IMR-90 (cell line): ENCODE measurements at regions not wholly inside any gene's neighbourhood (a gene's known extent, or its start where the extent isn't known, plus 50 kb on each side); places are given as distances from the start of the nearest gene placed in this dataset.

ENCODE experiments used
- ATAC-seq: fragments of 200-7000 bp; cut with Tn5 transposase; 2 replicates; pipeline ENCODE4 v1.9.1; 2020; ENCODE audit warnings: low read depth, mild to moderate bottlenecking, moderate library complexity
- BruUV-seq: library from RNA; stranded (reverse); fragments of 400-500 nt; replicated peaks from 2 replicates; lab custom pipeline; 2021; lab: Mats Ljungman, UMichigan
- CTCF ChIA-PET: fragments of 300-600 bp; formaldehyde crosslinking; extraction: SDS; loops from one replicate; lab custom pipeline; 2021; ENCODE audit warnings: antibody characterized with exemption; lab: Yijun Ruan, JAX
- POLR2A ChIA-PET: fragments of 300-600 bp; sonication (Branson Sonifier 250); formaldehyde crosslinking; loops from one replicate; lab custom pipeline; 2022; ENCODE audit warnings: antibody characterized with exemption; ENCODE audit not compliant: unreplicated experiment; lab: Charles Lee
- DNase-seq: peaks from one replicate; pipeline ENCODE4 v3.0.0; 2013
- H2AFZ ChIP-seq: replicated peaks from 2 replicates; pipeline ENCODE3; 2013; ENCODE audit warnings: low read length, mild to moderate bottlenecking; ENCODE audit not compliant: poor library complexity
- H2AK5ac ChIP-seq: 2 replicates; pipeline ENCODE4 v1.6.1; 2013; ENCODE audit warnings: low read depth, low read length, inconsistent platforms
- H2AK9ac ChIP-seq: replicated peaks from 2 replicates; pipeline ENCODE3; 2013; ENCODE audit warnings: mild to moderate bottlenecking, low read depth, low read length, moderate library complexity; ENCODE audit not compliant: poor library complexity
- H2BK120ac ChIP-seq: 2 replicates; pipeline ENCODE4 v1.6.1; 2013; ENCODE audit warnings: low read depth, low read length, inconsistent platforms
- H2BK15ac ChIP-seq: 3 replicates; pipeline ENCODE4 v1.6.1; 2013; ENCODE audit warnings: low read depth, low read length, inconsistent platforms
- H2BK20ac ChIP-seq: 2 replicates; pipeline ENCODE4 v1.6.1; 2013; ENCODE audit warnings: low read depth, mild to moderate bottlenecking, inconsistent platforms, low read length, moderate library complexity
- H2BK5ac ChIP-seq: 2 replicates; pipeline ENCODE4 v1.6.1; 2013; ENCODE audit warnings: mild to moderate bottlenecking, low read depth, low read length, inconsistent platforms; ENCODE audit not compliant: poor library complexity, severe bottlenecking
- H3K14ac ChIP-seq: replicated peaks from 2 replicates; pipeline ENCODE4 v1.6.1; 2013; ENCODE audit warnings: low read depth, low read length, inconsistent platforms
- H3K18ac ChIP-seq: 2 replicates; pipeline ENCODE4 v1.6.1; 2013; ENCODE audit warnings: low read depth, low read length, control low read depth
- H3K23ac ChIP-seq: 2 replicates; pipeline ENCODE4 v1.6.1; 2013; ENCODE audit warnings: low read depth, low read length, inconsistent platforms
- H3K27ac ChIP-seq: 2 replicates; pipeline ENCODE4 v1.5.1; 2013; ENCODE audit warnings: mild to moderate bottlenecking, control low read depth, low read length; ENCODE audit not compliant: insufficient read depth
- H3K27me3 ChIP-seq: 2 replicates; pipeline ENCODE4 v1.6.1; 2013; ENCODE audit warnings: low read length; ENCODE audit not compliant: control insufficient read depth, insufficient read depth
- H3K36me3 ChIP-seq: 2 replicates; pipeline ENCODE4 v1.6.1; 2013; ENCODE audit warnings: low read length, mixed read lengths; ENCODE audit not compliant: control insufficient read depth, insufficient read depth
- H3K4ac ChIP-seq: 2 replicates; pipeline ENCODE4 v1.6.1; 2013; ENCODE audit warnings: low read depth, low read length, inconsistent platforms
- H3K4me1 ChIP-seq: 2 replicates; pipeline ENCODE4 v1.6.1; 2013; ENCODE audit warnings: low read length, mixed read lengths; ENCODE audit not compliant: control insufficient read depth, insufficient read depth
- H3K4me2 ChIP-seq: 2 replicates; pipeline ENCODE4 v1.6.1; 2013; ENCODE audit warnings: low read depth, mild to moderate bottlenecking, control low read depth, low read length, moderate library complexity
- H3K4me3 ChIP-seq: 2 replicates; pipeline ENCODE4 v1.5.1; 2013; ENCODE audit warnings: low read depth, mild to moderate bottlenecking, control low read depth, low read length, moderate library complexity; ENCODE audit not compliant: insufficient read depth
- H3K56ac ChIP-seq: 2 replicates; pipeline ENCODE4 v1.6.1; 2013; ENCODE audit warnings: low read length, inconsistent platforms; ENCODE audit not compliant: insufficient read depth; ENCODE audit errors: extremely low read depth
- H3K79me1 ChIP-seq, 2 experiments: 2 replicates each; pipeline ENCODE4 v1.6.1; 2013; ENCODE audit warnings: low read length in 2 of 2, inconsistent platforms in 1 of 2, low read depth in 1 of 2
- H3K9ac ChIP-seq: 2 replicates; pipeline ENCODE4 v1.6.1; 2013; ENCODE audit warnings: low read depth, low read length, control low read depth
- H3K9me1 ChIP-seq: 2 replicates; pipeline ENCODE4 v1.6.1; 2013; ENCODE audit warnings: low read length, inconsistent platforms; ENCODE audit not compliant: insufficient read depth
- H3K9me3 ChIP-seq: 2 replicates; pipeline ENCODE4 v1.6.1; 2013; ENCODE audit warnings: low read length; ENCODE audit not compliant: control insufficient read depth, insufficient read depth
- H4K20me1 ChIP-seq: 2 replicates; pipeline ENCODE4 v1.6.1; 2013; ENCODE audit warnings: low read length, inconsistent platforms; ENCODE audit not compliant: insufficient read depth
- H4K5ac ChIP-seq: 2 replicates; pipeline ENCODE4 v1.6.1; 2013; ENCODE audit warnings: mild to moderate bottlenecking, low read depth, low read length, control low read depth
- H4K8ac ChIP-seq, 2 experiments: 2 replicates each; pipeline ENCODE4 v1.6.1; 2013; ENCODE audit warnings: low read depth in 2 of 2, low read length in 2 of 2, control low read depth in 1 of 2, inconsistent platforms in 1 of 2
- H4K91ac ChIP-seq: 2 replicates; pipeline ENCODE4 v1.6.1; 2013; ENCODE audit warnings: low read depth, low read length, inconsistent platforms; ENCODE audit not compliant: insufficient read depth
- BHLHE40 ChIP-seq: fragments of 150-350 bp; IDR thresholded peaks from 2 replicates; pipeline ENCODE4 v1.6.1; 2016; ENCODE audit warnings: mild to moderate bottlenecking, low read depth, low read length
- CEBPB ChIP-seq: IDR thresholded peaks from 2 replicates; pipeline ENCODE4 v1.6.1; 2012; ENCODE audit warnings: low read depth, low read length, improper control_type of control experiment
- CTCF ChIP-seq: conservative IDR thresholded peaks from 2 replicates; pipeline ENCODE4 v1.5.1; 2012; ENCODE audit warnings: mild to moderate bottlenecking, low read depth, low read length, improper control_type of control experiment
- ELK1 ChIP-seq: fragments of 150-350 bp; IDR thresholded peaks from 2 replicates; pipeline ENCODE4 v1.6.1; 2016; ENCODE audit warnings: low read depth, mild to moderate bottlenecking, low read length, moderate library complexity, borderline replicate concordance
- FOS ChIP-seq: fragments of 150-350 bp; IDR thresholded peaks from 2 replicates; pipeline ENCODE4 v1.6.1; 2016; ENCODE audit warnings: low read depth, low read length
- MAFK ChIP-seq: IDR thresholded peaks from 2 replicates; pipeline ENCODE4 v1.6.1; 2012; ENCODE audit warnings: low read depth, low read length, improper control_type of control experiment
- MXI1 ChIP-seq: IDR thresholded peaks from 2 replicates; pipeline ENCODE4 v1.6.1; 2012; ENCODE audit warnings: low read depth, mild to moderate bottlenecking, low read length, moderate library complexity, borderline replicate concordance
- NFE2L2 ChIP-seq: fragments of 150-350 bp; IDR thresholded peaks from 2 replicates; pipeline ENCODE4 v1.6.1; 2016; ENCODE audit warnings: low read depth, mild to moderate bottlenecking, low read length
- RAD21 ChIP-seq: IDR thresholded peaks from 2 replicates; pipeline ENCODE4 v1.6.1; 2012; ENCODE audit warnings: low read length, improper control_type of control experiment
- RFX5 ChIP-seq: IDR thresholded peaks from 2 replicates; pipeline ENCODE4 v1.8.0; 2012; ENCODE audit warnings: low read depth, mild to moderate bottlenecking, low read length, moderate library complexity
- USF2 ChIP-seq: fragments of 150-350 bp; IDR thresholded peaks from 2 replicates; pipeline ENCODE4 v1.6.1; 2017; ENCODE audit warnings: mild to moderate bottlenecking, antibody characterized with exemption, low read length, low read depth
- WGBS, 2 experiments: methylation state at CpG; one replicate each; pipeline versions ENCODE4 v1.1.5 to v1.1.7; 2013; ENCODE audit warnings: missing lambda C conversion rate in 2 of 2; ENCODE audit not compliant: insufficient read length in 1 of 2; ENCODE audit errors: extremely low coverage in 2 of 2; 5-methylcytosine and 5-hydroxymethylcytosine counted together
- dilution Hi-C: fragments of 300-500 bp; cut with HindIII; formaldehyde crosslinking; loops from one replicate; pipeline ENCODE4 v1.14.3; 2018; ENCODE audit warnings: low sequenced_read_pairs; ENCODE audit not compliant: unreplicated experiment
- in situ Hi-C: fragments of 300-500 bp; cut with MboI; formaldehyde crosslinking; loops from 3 replicates; pipeline ENCODE4 v1.14.3; 2019; ENCODE audit warnings: low sequenced_read_pairs, inconsistent platforms, mixed read lengths
- intact Hi-C: fragments of 100-400 bp; cut with micrococcal nuclease; formaldehyde crosslinking; loops from 2 replicates; pipeline ENCODE4 v1.10.0; 2022

- Histone ChIP-seq H4K91ac (no peak overlapping the region), H2BK5ac (no peak overlapping the region), H4K20me1 (no peaks in the 10 kb centered on the region), H3K14ac (no peak overlapping the region), H3K18ac (no peak overlapping the region), H4K5ac (no peak overlapping the region), H2BK15ac (no peak overlapping the region), H3K23ac (no peak overlapping the region), H3K4ac (no peak overlapping the region), H3K79me1 (no peaks in the 10 kb centered on the region), H3K36me3 (no peaks in the 10 kb centered on the region), H2BK20ac (no peak overlapping the region), H2AFZ (no peak overlapping the region), H3K9me3 (0 out of 2 replicates have a peak, but pooled peaks cover 3% of the 10 kb centered on the region), H3K56ac (no peak overlapping the region), H2BK120ac (no peak overlapping the region), H3K4me3 (no peak overlapping the region), H3K27me3 (no peaks in the 10 kb centered on the region), H3K4me2 (no peak overlapping the region), H3K9ac (no peak overlapping the region), H2AK5ac (no peak overlapping the region), H4K8ac (no peak overlapping the region), H3K4me1 (no peaks in the 10 kb centered on the region), H3K27ac (no peak overlapping the region), H3K9me1 (no peaks in the 10 kb centered on the region), H2AK9ac (no peak overlapping the region)
- intact Hi-C loops = no loop called here
- WGBS, 2 experiments = no CpG with 5 or more reads among the region's 1 CpG
- no TSS peak for BruUV-seq
- dilution Hi-C loops = no loop called here
- TF ChIP-seq ELK1 (no peak), BHLHE40 (no peak), CTCF (no peak), MXI1 (no peak), CEBPB (no peak), NFE2L2 (no peak), FOS (no peak), RFX5 (no peak), USF2 (no peak), MAFK (no peak), RAD21 (no peak)
- ChIA-PET CTCF (no interaction called here), POLR2A (no interaction called here)
- DNase-seq (no peak), ATAC-seq (no peak)
- in situ Hi-C loops = no loop called here
Measured at GRCh38 chr5:66452109-66452508, 144.1 kb upstream of the MAST4 start.
